Adrenal gland (tissue), 5 donors: ENCODE measurements at regions not wholly inside any gene's neighbourhood (a gene's known extent, or its start where the extent isn't known, plus 50 kb on each side); places are given as distances from the start of the nearest gene placed in this dataset.
"Not testable (repeated sequence)": the region's sequence is repeated elsewhere in the genome, so short reads cannot be mapped to it uniquely, and the experiment has no call there.

Experiments used
- CTCF ChIP-seq, 6 experiments: fragments of 450-650 bp in 4 of 6; fragments of 200-600 bp in 2 of 6; sonication (generic) in 1 of 6; IDR thresholded peaks; 1 replicate in 5 of 6; 2 replicates in 1 of 6; pipeline versions ENCODE4 v1.5.1 to v1.8.0; 2016 to 2021; ENCODE audit warnings: antibody characterized with exemption in 6 of 6, mild to moderate bottlenecking in 2 of 6, moderate library complexity in 1 of 6
- POLR2A ChIP-seq, 2 donors: fragments of 450-650 bp; IDR thresholded peaks; one replicate each; pipeline ENCODE4 v1.6.1; 2017; ENCODE audit warnings: antibody characterized with exemption in 2 of 2, mild to moderate bottlenecking in 2 of 2, moderate library complexity in 1 of 2
- donor health status: DM: no; HTN: no; CAD: no.

- TF ChIP-seq CTCF, POLR2A (IDR thresholded peaks at IDR 0.05): not testable (repeated sequence)
Measured at GRCh38 chr4:116619508-116619907, 465.9 kb downstream of the TRAM1L1 start.
